ENCODE measurements at regions not wholly inside any gene's neighbourhood (a gene's known extent, or its start where the extent isn't known, plus 50 kb on each side); places are given as distances from the start of the nearest gene placed in this dataset.

DNA sequence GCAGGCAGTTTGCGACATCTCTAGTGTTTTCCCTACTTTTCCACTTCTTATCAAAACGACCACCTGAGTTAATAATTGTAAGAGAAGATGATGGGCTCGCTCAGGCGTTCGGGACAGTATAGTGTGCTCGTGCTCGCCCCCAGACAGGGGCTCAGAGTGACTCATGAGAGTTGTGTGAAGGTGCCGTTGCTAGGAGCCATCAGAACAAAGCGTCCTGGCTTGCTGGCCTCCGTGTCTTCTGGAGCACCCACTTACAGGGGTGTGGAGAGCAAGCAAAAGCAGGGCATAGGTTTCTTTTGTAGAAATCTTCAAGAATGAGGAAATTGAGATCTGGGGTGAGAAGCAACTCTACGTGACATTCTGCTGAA is 73.0 kb upstream of the ADGRG2 start:
- Histone ChIP-seq H3K4me3 (ENCODE audit: low read depth, low read length) (no peak overlapping the region), H3K36me3 (ENCODE audit: control insufficient read depth in 2 of 2, insufficient read depth in 1 of 2, low read length in 2 of 2) (no peaks in the 10 kb centered on the region), H3K9me3 (ENCODE audit: control insufficient read depth, insufficient read depth, low read depth, low read length) (no peaks in the 10 kb centered on the region), H3K4me1 (ENCODE audit: control insufficient read depth, insufficient read depth, low read length) (no peaks in the 10 kb centered on the region), H3K27ac (ENCODE audit: extremely low read depth, low read depth, low read length) (no peak overlapping the region)
- ChIA-PET CTCF (no interaction called here), POLR2A (no interaction called here)
- TF ChIP-seq ZNF785 (tag by site-specific recombination; IDR thresholded peaks at IDR 0.05) (no peak), ZNF146 (tag by site-specific recombination; IDR thresholded peaks at IDR 0.05) (no peak), ZNF510 (tag by site-specific recombination; IDR thresholded peaks at IDR 0.05; ENCODE audit: insufficient replicate concordance) (no peak), ZNF19 (tag by site-specific recombination; IDR thresholded peaks at IDR 0.05; ENCODE audit: low read depth) (no peak), ZNF214 (tag by site-specific recombination; IDR thresholded peaks at IDR 0.05; ENCODE audit: borderline replicate concordance) (no peak), ZNF302 (tag by site-specific recombination; IDR thresholded peaks at IDR 0.05; ENCODE audit: low read depth) (no peak), SCRT2 (tag by site-specific recombination; IDR thresholded peaks at IDR 0.05) (no peak), ZNF792 (tag by site-specific recombination; IDR thresholded peaks at IDR 0.05) (no peak), ZNF311 (tag by site-specific recombination; IDR thresholded peaks at IDR 0.05; ENCODE audit: borderline replicate concordance) (no peak), ZNF555 (tag by site-specific recombination; conservative IDR thresholded peaks at IDR 0.05) (no peak), ZNF121 (tag by site-specific recombination; IDR thresholded peaks at IDR 0.05) (no peak), ZNF16 (tag by site-specific recombination; IDR thresholded peaks at IDR 0.05; ENCODE audit: low read depth) (no peak), TCF7L2 (IDR thresholded peaks at IDR 0.05; ENCODE audit: borderline replicate concordance, low read depth, low read length) (no peak), EGR2 (tag by site-specific recombination; IDR thresholded peaks at IDR 0.05; ENCODE audit: low read depth) (no peak), ZNF211 (tag by site-specific recombination; IDR thresholded peaks at IDR 0.05; ENCODE audit: low read depth) (no peak)
- TF ChIP-seq, protein P1, sequence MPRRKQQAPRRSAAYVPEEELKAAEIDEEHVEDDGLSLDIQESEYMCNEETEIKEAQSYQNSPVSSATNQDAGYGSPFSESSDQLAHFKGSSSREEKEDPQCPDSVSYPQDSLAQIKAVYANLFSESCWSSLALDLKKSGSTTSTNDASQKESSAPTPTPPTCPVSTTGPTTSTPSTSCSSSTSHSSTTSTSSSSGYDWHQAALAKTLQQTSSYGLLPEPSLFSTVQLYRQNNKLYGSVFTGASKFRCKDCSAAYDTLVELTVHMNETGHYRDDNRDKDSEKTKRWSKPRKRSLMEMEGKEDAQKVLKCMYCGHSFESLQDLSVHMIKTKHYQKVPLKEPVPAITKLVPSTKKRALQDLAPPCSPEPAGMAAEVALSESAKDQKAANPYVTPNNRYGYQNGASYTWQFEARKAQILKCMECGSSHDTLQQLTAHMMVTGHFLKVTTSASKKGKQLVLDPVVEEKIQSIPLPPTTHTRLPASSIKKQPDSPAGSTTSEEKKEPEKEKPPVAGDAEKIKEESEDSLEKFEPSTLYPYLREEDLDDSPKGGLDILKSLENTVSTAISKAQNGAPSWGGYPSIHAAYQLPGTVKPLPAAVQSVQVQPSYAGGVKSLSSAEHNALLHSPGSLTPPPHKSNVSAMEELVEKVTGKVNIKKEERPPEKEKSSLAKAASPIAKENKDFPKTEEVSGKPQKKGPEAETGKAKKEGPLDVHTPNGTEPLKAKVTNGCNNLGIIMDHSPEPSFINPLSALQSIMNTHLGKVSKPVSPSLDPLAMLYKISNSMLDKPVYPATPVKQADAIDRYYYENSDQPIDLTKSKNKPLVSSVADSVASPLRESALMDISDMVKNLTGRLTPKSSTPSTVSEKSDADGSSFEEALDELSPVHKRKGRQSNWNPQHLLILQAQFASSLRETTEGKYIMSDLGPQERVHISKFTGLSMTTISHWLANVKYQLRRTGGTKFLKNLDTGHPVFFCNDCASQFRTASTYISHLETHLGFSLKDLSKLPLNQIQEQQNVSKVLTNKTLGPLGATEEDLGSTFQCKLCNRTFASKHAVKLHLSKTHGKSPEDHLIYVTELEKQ (tag by site-specific recombination; IDR thresholded peaks at IDR 0.05; ENCODE audit: borderline replicate concordance), result no peak
- TF ChIP-seq, protein P2, sequence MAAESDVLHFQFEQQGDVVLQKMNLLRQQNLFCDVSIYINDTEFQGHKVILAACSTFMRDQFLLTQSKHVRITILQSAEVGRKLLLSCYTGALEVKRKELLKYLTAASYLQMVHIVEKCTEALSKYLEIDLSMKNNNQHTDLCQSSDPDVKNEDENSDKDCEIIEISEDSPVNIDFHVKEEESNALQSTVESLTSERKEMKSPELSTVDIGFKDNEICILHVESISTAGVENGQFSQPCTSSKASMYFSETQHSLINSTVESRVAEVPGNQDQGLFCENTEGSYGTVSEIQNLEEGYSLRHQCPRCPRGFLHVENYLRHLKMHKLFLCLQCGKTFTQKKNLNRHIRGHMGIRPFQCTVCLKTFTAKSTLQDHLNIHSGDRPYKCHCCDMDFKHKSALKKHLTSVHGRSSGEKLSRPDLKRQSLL (tag by site-specific recombination; IDR thresholded peaks at IDR 0.05), result no peak
- TF ChIP-seq, protein P3, sequence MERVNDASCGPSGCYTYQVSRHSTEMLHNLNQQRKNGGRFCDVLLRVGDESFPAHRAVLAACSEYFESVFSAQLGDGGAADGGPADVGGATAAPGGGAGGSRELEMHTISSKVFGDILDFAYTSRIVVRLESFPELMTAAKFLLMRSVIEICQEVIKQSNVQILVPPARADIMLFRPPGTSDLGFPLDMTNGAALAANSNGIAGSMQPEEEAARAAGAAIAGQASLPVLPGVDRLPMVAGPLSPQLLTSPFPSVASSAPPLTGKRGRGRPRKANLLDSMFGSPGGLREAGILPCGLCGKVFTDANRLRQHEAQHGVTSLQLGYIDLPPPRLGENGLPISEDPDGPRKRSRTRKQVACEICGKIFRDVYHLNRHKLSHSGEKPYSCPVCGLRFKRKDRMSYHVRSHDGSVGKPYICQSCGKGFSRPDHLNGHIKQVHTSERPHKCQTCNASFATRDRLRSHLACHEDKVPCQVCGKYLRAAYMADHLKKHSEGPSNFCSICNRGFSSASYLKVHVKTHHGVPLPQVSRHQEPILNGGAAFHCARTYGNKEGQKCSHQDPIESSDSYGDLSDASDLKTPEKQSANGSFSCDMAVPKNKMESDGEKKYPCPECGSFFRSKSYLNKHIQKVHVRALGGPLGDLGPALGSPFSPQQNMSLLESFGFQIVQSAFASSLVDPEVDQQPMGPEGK (tag by site-specific recombination; IDR thresholded peaks at IDR 0.05), result no peak
- TF ChIP-seq, protein P4, sequence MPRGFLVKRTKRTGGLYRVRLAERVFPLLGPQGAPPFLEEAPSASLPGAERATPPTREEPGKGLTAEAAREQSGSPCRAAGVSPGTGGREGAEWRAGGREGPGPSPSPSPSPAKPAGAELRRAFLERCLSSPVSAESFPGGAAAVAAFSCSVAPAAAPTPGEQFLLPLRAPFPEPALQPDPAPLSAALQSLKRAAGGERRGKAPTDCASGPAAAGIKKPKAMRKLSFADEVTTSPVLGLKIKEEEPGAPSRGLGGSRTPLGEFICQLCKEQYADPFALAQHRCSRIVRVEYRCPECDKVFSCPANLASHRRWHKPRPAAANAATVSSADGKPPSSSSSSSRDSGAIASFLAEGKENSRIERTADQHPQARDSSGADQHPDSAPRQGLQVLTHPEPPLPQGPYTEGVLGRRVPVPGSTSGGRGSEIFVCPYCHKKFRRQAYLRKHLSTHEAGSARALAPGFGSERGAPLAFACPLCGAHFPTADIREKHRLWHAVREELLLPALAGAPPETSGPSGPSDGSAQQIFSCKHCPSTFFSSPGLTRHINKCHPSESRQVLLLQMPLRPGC (tag by site-specific recombination; IDR thresholded peaks at IDR 0.05), result no peak
